SU-DHL-6 (cell line): ENCODE measurements at regions not wholly inside any gene's neighbourhood (a gene's known extent, or its start where the extent isn't known, plus 50 kb on each side); places are given as distances from the start of the nearest gene placed in this dataset.

Source experiments
- CTCF ChIP-seq: fragments of 200-600 bp; sonication (generic); IDR thresholded peaks from one replicate; pipeline ENCODE4 v1.5.1; 2017; ENCODE audit warnings: antibody characterized with exemption, mild to moderate bottlenecking, low read length, moderate library complexity; ENCODE audit not compliant: insufficient read depth, poor library complexity, severe bottlenecking
- EZH2phosphoT487 ChIP-seq: fragments of 200-600 bp; sonication (generic), shearing (Covaris generic); conservative IDR thresholded peaks from 2 replicates; pipeline ENCODE4 v1.6.1; 2018; ENCODE audit warnings: mild to moderate bottlenecking, antibody characterized with exemption, low read length, moderate library complexity, mixed read lengths

- TF ChIP-seq CTCF (no peak), EZH2phosphoT487 (no peak)
Observed at GRCh38 chr1:102772831-102773230, 335.5 kb downstream of the COL11A1 start.
